ENCODE measurements at regions not wholly inside any gene's neighbourhood (a gene's known extent, or its start where the extent isn't known, plus 50 kb on each side); places are given as distances from the start of the nearest gene placed in this dataset.

DNA sequence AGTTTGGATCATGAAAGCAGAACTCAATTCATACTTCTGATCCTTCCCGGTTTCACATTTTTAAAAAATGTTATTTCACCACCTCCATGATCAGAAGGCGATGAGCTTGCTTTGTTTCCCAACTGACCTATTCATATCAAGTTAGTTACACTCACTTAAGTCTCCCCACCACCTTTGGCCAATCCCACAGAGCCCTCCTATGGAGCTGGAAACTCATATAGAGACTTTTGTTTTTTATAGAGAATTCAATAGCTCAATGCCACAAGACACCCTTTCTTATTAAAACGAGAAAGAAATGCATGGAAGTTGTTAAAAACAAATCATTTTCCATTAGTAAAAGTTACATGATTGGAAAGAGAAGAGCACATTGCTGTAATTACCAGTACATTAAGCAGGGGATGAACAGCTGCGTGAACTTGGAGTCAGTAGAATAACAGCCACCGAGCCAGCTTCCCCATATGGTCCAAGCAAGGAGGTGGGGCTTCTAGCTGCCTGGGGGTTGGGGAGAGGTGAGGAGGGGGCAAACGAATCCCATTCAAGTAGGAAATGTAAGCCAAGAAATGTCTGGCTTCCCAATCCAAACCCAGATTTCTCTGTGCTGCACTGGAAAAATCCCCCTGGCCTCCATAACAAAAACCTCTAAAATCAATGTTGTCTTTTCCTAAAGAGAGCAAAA is 614.5 kb downstream of the IRS1 start:
- Histone ChIP-seq H3K4me2 (ENCODE audit: insufficient read depth, insufficient read length, low read length) (no peak overlapping the region), H2BK15ac (ENCODE audit: low read depth, low read length) (0 out of 2 replicates have a peak overlapping the region, but pooled peaks have one; percentile 55), H4K20me1 (ENCODE audit: control insufficient read depth, insufficient read depth, insufficient read length) (no peaks in the 10 kb centered on the region), H3K14ac (ENCODE audit: insufficient read depth, low read length) (no peak overlapping the region), H3K4ac (ENCODE audit: low read depth, low read length) (no peak overlapping the region), H3K23ac (ENCODE audit: insufficient read length, low read depth, low read length) (no peak overlapping the region), H3K18ac (ENCODE audit: insufficient read length, low read depth, low read length) (no peak overlapping the region), H3K23me2 (ENCODE audit: insufficient read length, low read depth, low read length, poor library complexity, severe bottlenecking) (no peaks in the 10 kb centered on the region), H3K79me2 (ENCODE audit: insufficient read depth, low read length) (no peaks in the 10 kb centered on the region), H2BK12ac (ENCODE audit: insufficient read length, low read depth, low read length) (no peak overlapping the region), H3K79me1 (ENCODE audit: insufficient read depth, low read depth, low read length, poor library complexity, severe bottlenecking) (no peaks in the 10 kb centered on the region), H4K8ac (replicated peaks; ENCODE audit: insufficient read length, low read depth, low read length) (no peak overlapping the region), H2AFZ (ENCODE audit: low read length) (peak overlapping the region; percentile 15), H4K5ac (ENCODE audit: insufficient read length, low read depth, low read length) (no peak overlapping the region), H3K9me3 (ENCODE audit: control insufficient read depth, low read depth, low read length) (no peaks in the 10 kb centered on the region), H2BK20ac (ENCODE audit: low read depth, low read length, poor library complexity, severe bottlenecking) (no peak overlapping the region), H2AK5ac (ENCODE audit: insufficient read length, low read length) (no peak overlapping the region), H3T11ph (ENCODE audit: low read length) (no peak overlapping the region), H2BK5ac (ENCODE audit: insufficient read length, low read length) (no peak overlapping the region), H4K91ac (ENCODE audit: insufficient read length, low read depth, low read length) (no peak overlapping the region), H2BK120ac (ENCODE audit: low read depth, low read length, poor library complexity, severe bottlenecking) (no peak overlapping the region), H3K27me3 (ENCODE audit: insufficient read depth, low read length) (no peaks in the 10 kb centered on the region), H3K56ac (ENCODE audit: insufficient read length, low read depth, low read length) (no peak overlapping the region), H3K4me1 (ENCODE audit: insufficient read depth, low read length) (no peaks in the 10 kb centered on the region), H3K9ac (ENCODE audit: extremely low read depth, insufficient read length, low read length) (no peak overlapping the region), H3K27ac (ENCODE audit: insufficient read length, low read depth, low read length) (no peak overlapping the region)
- H3K4me3 Mint-ChIP-seq: no peak overlapping the region
- no peak for TF ChIP-seq CTCF (conservative IDR thresholded peaks at IDR 0.05)
- H3K4me1 Mint-ChIP-seq: peaks cover 19 to 22% of the 10 kb centered on the region in 2 experiments
- WGBS (ENCODE audit: extremely low coverage, insufficient read length, low lambda C conversion rate): no CpG with 5 or more reads among the region's 6 CpGs
- H3K36me3 Mint-ChIP-seq (ENCODE audit: insufficient read depth in 1 of 3, low read depth in 3 of 3): no peaks in the 10 kb centered on the region
- H3K27me3 Mint-ChIP-seq (ENCODE audit: low read depth): no peaks in the 10 kb centered on the region
- no peak for DNase-seq
- H3K9me3 Mint-ChIP-seq: no peaks in the 10 kb centered on the region; a peak in 1 of 5 replicates
- H3K27ac Mint-ChIP-seq: no peak overlapping the region

All from H9 (cell line).